ENCODE measurements at regions not wholly inside any gene's neighbourhood (a gene's known extent, or its start where the extent isn't known, plus 50 kb on each side); places are given as distances from the start of the nearest gene placed in this dataset.

GRCh38 chr6:76330031-76330430 is 257.6 kb upstream of the IMPG1 start:
- no peak for TF ChIP-seq POLR2A (IDR thresholded peaks at IDR 0.05; ENCODE audit: low read depth, low read length)
- TF ChIP-seq POLR2AphosphoS5 (IDR thresholded peaks at IDR 0.05; ENCODE audit: low read depth, low read length) = no peak
